NT2/D1 (cell line): ENCODE measurements at regions not wholly inside any gene's neighbourhood (a gene's known extent, or its start where the extent isn't known, plus 50 kb on each side); places are given as distances from the start of the nearest gene placed in this dataset.

ENCODE experiments used
- YY1 ChIP-seq: IDR thresholded peaks from 2 replicates; pipeline ENCODE4 v1.6.1; 2011; ENCODE audit not compliant: insufficient read length, insufficient read depth
- ZNF274 ChIP-seq: IDR thresholded peaks from 2 replicates; pipeline ENCODE4 v1.6.1; 2011; ENCODE audit warnings: mild to moderate bottlenecking, low read depth, low read length

DNA sequence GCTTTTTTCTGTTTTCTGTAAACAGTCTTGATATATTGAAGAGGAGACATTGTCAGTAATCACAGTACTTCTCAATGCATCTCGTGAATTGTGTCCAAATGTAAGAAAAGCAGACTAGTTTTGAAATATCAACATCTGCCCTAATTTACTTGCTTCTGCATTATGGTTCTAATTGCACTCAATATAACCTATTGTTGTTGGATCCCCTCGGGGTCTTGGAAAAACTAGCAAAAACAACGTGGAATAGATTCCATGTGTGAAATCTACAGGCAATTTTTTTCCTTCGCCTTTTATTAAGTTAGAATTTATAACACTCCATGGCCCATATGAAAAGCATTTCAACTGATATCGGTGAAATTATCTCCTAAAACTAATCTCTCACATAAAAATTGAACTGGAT lies 236.5 kb downstream of the TTLL7 start:
- TF ChIP-seq ZNF274 (no peak), YY1 (no peak)
